ENCODE measurements at regions not wholly inside any gene's neighbourhood (a gene's known extent, or its start where the extent isn't known, plus 50 kb on each side); places are given as distances from the start of the nearest gene placed in this dataset.

DNA sequence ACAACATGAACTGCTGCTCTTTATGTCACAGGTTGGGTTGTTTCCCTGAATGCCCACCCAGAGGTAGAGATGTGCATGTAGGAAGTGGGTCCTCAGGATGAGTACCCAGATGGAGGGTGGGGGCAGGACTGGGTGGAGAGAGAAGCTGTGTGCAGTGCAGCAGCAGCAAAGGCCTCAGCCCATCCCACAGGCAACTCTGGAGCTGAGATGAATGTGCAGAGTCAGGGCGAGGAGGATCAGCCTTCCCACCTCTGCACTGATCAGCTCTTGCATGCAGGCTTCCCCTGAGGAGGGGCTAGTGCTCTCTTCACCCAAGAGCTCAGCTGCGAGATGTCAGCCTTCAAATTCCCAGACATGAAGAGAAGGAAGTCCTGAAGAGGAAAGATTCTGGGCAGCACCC, 326.2 kb upstream of the RAB6C start:
- no peak for DNase-seq

GRCh38 chr2:129654331-129654730, 325.1 kb upstream of the RAB6C start:
- no peak for DNase-seq

- DNase-seq, result no peak
Observed at GRCh38 chr2:129656081-129656598, 323.3 kb upstream of the RAB6C start.

DNA sequence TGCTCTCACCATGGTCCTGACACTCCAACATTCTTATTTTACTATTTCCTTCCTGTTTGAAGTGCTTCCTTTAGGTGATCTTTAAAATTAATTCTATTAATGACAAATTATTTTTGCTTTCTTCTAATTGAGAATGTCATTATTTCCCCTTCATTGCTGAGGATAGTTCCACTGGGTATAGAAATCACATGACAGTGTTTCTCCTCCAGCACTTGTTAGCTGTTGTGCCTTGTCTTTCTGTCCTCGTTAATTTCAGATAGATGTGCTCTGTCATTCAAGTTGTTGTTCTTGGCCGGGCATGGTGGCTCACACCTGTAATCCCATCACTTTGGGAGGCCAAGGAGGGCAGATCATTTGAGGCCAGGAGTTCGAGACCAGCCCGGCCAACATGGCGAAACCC, 321.0 kb upstream of the RAB6C start:
- DNase-seq, result no peak

GRCh38 chr2:129661935-129662334, 317.5 kb upstream of the RAB6C start:
- DNase-seq, result no peak

DNA sequence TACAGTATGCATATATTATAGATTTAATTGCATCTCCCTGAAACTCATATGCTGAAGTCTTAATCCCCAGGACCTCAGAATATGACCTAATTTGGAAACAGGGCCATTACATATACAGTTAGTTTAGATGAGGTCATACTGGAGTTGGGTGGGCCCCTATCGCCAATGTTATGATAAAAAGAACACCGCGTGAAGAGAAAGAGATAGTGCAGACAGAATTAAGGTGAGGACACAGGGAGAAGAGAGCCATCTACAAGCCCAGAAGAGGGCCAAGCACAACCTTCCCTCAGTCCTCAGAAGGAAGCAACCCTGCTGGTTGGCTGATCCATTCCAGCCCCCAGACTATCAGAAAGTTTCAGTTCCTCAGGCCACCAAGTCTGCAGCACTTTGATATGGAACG, 311.9 kb upstream of the RAB6C start:
- no peak for DNase-seq

DNA sequence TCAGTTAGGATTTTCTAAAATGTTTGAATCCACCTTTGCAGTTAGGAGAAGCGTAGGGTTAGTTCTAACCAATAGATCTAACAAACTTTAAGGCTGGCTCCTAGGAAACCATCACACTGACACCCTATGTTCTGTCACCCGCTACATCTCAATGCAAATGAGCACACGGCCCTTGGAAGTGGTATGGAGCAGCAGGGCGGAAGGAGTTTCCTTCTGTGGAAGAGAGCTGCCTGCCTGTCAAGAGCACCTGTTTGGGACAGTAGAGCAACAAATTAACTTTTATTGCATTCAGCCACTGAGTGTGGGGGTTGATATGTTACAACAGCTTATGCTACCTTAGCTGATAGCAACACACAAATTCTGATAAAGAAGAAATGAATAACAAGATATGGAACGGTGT, 306.9 kb upstream of the RAB6C start:
- DNase-seq, result no peak

- no peak for DNase-seq
Observed at GRCh38 chr2:129673234-129673633, 306.2 kb upstream of the RAB6C start.

DNA sequence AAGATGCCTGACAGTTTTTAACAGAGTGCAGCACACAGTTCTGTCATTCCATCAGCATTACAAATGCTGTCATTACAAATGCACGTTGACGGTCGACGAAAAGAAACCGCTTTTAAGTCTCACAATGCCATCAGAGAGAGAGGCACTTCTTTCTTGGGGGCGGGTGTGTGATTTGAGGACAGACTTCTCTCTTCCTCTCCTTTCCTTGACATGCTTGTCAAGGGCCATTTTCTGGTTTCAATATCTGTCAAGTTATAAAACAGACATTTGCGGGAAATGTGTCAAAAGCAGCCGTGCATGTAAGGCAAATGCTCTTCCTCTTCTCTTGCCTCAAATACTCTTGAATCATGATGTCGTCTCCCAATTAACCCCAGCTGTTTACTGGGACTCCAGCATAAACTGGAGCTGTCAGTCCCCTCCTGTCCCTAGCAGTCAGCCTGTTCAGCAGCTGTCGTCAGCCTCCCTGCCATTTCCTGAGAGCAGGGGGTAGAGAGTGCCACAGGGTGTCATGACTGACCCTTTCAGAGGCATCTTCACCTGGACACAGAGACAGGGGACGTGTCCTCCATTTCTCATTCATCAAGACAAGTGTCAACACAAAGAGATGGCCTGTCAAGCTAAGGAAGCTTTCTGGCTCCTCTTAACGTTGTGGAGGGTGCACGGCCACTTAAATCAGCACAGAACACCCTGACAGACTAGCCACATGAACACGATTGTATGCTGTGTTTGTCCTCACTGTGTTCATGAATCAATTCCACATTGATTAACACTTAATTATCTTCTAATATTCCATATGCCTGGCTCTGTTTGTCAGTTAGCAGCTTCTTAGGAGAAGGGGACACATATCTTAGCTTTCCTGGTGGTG, 305.4 kb upstream of the RAB6C start:
- DNase-seq, result no peak

DNA sequence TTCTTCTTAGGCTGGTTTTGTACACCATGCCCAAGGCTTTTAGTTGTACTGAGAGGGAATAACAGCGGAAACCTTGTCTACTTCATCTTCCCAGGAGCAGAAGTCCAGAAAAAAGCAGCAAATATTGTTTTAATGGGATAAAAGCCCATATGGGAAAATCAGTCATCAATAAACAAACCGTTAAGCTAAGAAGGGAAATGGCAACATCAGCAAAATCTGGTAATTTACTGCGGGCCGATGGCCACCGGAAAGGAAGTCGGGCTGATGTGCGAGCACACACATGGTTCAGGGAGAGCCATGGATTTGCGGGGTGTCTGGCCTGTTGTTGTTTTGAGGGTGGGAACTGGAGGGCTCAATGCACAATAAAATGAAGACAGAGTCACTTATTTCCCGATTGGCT, 300.7 kb upstream of the RAB6C start:
- no peak for DNase-seq

- DNase-seq, result no peak
Observed at GRCh38 chr2:129681788-129682187, 297.7 kb upstream of the RAB6C start.

GRCh38 chr2:129689653-129690448, 289.6 kb upstream of the RAB6C start:
- DNase-seq, result no peak

GRCh38 chr2:129695496-129695895, 284.0 kb upstream of the RAB6C start:
- DNase-seq, result no peak

GRCh38 chr2:129698593-129698992, 280.9 kb upstream of the RAB6C start:
- DNase-seq, result no peak

GRCh38 chr2:129699781-129700573, 279.5 kb upstream of the RAB6C start:
- no peak for DNase-seq

GRCh38 chr2:129702416-129703176, 276.9 kb upstream of the RAB6C start:
- DNase-seq, result no peak

DNA sequence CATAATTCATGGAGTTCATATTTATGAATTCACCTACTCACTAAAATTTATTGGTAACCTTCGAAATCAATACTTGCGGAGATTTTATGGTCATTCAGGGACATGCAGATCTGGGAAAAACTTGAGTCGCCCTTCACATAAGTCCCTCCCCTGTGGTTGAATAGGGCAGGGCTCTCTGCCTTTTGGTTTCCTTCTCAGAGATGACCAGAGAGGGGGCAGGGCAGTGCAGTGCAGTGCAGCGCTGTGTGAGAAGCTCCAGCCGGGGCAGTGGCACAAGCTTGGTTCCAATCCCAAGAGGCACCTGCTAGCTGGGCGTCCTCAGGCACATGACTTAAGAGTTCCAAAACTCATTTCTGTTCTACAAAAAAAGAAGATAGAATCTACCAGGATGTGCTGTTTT, 274.4 kb upstream of the RAB6C start:
- DNase-seq, result no peak

- DNase-seq, result no peak
Observed at GRCh38 chr2:129707800-129708199, 271.7 kb upstream of the RAB6C start.

DNA sequence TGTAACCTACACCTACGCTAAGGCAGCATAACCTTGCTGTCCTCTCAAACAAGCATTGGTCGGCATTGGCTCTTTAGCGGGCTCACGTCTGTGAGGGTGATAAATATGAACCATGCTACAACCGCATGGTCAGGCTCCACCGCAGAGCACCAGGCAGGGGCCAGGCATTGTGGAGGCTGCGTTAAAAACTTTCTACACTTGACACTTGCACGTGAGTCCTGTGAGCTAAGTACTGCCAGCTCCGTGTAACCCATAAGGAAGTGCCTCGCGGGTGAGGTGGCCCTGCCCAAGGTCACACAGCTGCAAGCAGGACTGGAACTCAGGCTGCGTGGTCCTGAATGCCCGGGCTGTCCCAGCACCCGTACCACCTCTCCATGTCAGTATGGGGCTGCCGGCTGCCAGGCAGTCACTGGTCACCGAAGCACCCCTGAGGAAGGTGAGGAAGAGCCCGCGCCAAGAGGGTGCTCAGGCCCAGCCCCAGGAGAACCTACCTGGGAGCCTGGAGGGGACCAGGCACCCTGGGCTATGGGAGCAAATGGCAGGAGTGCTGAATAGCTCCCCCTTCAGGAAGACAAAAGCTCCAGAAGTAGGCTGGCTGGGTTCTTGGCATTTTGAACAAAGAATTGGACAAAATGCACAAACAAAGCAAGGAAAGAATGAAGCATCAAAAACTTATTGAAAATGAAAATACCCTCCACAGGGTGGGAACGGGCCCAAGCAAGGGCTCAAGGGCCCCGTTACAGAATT, 271.1 kb upstream of the RAB6C start:
- no peak for DNase-seq

DNA sequence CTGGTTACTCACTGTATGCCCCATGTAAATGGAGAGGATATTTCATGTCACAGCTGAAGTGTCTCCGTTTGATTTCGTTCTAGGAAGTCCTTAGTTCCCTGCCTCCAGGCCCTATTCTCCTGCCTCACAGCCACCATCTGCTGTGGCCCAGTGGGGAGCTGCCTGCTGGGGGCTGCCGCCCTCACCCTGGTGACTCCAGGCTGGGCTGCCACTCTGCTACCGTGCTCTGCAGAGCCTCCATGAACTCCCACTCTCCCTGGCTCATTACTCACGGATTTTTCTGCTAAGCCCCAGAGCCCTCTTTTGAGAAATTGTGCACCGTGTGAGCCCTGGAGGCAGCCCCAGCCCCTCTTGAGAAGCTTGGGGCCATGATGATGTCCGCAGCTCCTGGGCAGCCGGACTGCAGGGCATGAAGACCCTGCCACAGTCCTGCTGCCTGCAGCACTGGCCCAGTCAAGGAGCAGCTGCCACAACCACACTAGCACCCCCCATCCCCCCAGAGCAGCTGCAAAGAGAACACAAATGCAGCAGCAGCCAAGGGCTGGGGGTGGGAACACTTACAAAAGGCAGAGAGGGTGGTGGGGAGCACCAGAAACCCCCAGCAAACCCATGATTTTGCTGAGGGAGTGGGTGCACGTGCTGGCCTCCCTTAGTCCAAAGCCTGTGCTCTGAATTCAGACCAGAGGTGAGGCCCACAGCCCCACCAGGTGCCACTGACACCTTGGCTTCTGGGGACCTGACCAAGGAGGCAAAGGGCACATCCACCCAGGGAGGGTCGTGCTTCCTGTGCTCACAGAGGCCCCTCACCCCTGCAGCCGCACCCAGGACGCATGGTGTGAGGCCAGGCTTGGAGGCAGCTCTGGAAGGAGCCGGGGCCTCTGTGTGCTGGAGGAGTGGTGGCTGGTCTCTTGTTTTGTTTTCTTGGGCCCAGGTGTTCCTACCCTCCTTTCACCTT, 270.2 kb upstream of the RAB6C start:
- DNase-seq, result no peak

Measured in stimulated activated CD4-positive, alpha-beta T cell treated with anti-CD3 and anti-CD28 coated beads, Interleukin-4, amount 100 ng/mL, for 4 hours (primary cell).